GM19328 (cell line): ENCODE measurements at regions not wholly inside any gene's neighbourhood (a gene's known extent, or its start where the extent isn't known, plus 50 kb on each side); places are given as distances from the start of the nearest gene placed in this dataset.

Source experiments
- ATAC-seq: cut with Tn5 transposase; IDR thresholded peaks from one replicate; pipeline ENCODE4 v1.9.1; 2021; ENCODE audit warnings: mild to moderate bottlenecking, moderate library complexity; ENCODE audit not compliant: unreplicated experiment

- no peak for ATAC-seq
Measured at GRCh38 chr7:67413670-67414069, 417.0 kb downstream of the TYW1 start.

GRCh38 chr7:67414858-67415257 lies 418.2 kb downstream of the TYW1 start:
- no peak for ATAC-seq

GRCh38 chr7:67422601-67423000 lies 426.0 kb downstream of the TYW1 start:
- no peak for ATAC-seq

DNA sequence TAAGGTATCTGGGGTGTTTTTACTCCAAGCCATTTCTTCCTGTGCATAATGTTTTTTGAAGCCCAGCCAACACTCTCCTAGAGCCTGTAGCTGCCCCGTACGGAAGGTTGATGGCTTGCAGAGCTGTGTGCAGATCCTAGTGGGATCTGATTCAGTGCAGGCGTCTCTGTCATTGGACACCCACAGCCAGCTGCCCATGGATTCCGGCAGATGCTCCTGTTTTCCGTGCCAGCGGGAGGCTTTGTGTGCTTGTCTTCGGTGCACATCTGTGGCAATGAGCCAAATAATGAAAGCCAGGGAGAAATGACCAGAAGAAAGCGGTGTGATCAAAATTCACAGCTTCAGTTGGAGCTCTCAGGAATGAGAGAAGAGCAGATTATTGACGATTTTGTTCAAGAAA lies 426.4 kb downstream of the TYW1 start:
- ATAC-seq: no peak

GRCh38 chr7:67426654-67427053 lies 430.0 kb downstream of the TYW1 start:
- no peak for ATAC-seq

DNA sequence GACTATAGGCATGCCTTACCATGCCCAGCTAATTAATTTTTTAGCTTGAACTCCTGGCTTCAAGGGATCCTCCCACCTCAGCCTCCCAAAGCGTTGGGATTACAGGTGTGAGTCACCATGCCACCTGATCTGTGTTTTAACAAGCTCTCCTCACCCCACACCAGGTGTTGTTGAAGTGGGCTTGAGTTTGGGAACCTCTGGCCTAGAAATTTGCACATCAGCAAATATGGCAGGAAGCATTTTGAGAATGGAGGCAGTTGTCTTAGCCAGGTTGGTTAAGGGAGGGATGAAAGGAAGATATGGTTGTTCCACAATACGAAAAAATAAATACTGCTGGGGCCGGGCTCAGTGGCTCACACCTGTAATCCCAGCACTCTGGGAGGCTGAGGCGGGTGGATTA lies 433.1 kb downstream of the TYW1 start:
- ATAC-seq: no peak

DNA sequence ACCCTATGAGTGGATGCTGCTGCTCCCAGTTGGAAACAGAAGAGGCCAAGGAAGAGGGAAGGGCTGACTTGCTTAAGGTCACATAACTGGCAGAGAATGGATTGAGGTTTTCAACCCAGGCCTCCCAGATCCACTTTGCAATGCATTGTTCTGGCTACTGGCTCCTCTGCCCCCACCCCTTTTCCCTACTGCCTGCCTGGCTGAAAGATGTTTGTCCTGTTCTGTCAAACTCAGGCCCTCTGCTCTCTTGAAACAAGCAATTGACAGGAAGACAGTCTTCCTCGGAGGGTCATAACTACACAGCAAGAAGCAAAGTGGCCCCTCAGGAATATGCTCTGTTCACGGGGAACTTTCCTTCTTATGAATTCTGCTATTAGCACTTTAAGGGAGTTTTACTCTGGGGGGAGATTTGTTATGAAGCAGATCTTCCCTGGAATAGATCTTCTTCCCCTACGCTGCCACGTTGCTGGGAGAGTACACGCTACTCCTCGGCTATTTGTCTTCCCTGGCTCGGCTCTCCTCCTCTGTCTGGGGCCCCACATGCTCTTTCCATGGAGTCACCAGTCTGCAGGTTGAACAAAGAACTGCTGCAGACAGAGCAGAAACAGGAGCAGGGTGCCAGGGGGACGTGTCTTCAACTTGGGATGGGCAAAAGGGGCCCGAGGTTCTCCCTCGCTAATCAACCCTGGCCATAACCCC lies 436.1 kb downstream of the TYW1 start:
- ATAC-seq: no peak

- no peak for ATAC-seq
Measured at GRCh38 chr7:67435894-67436535, 439.4 kb downstream of the TYW1 start.

DNA sequence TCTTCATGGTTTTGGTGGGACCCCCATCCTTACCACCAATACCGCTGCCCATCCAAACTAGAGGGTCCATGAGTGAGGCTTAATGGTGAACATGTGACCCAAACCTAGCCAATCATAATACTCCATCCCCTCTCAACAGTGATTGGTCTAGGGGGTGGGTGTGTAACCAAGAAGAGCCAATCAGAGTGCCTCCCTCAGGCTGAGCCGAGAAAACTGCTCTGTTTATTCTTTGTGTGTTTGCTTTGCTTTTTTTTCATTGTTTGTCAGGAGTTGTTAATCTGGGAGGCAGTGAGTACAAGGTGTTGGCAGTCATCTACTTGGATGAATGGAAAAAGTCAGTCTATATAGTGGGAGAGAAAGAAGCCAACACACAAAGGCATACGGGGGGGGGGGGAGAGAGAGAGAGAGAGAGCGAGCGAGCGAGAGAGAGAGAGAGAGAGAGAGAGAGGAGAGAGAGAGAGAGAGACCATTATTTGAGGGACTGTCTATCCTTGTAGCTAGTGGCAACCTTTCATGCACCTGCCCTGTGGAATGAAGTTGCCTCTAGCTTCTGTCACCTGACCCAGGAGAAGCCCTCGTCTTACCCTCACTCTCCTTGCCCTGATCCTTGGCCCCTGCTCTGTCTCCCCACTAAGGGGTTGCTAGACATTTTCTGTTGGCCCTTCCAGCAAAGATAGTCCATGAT lies 441.7 kb downstream of the TYW1 start:
- no peak for ATAC-seq

DNA sequence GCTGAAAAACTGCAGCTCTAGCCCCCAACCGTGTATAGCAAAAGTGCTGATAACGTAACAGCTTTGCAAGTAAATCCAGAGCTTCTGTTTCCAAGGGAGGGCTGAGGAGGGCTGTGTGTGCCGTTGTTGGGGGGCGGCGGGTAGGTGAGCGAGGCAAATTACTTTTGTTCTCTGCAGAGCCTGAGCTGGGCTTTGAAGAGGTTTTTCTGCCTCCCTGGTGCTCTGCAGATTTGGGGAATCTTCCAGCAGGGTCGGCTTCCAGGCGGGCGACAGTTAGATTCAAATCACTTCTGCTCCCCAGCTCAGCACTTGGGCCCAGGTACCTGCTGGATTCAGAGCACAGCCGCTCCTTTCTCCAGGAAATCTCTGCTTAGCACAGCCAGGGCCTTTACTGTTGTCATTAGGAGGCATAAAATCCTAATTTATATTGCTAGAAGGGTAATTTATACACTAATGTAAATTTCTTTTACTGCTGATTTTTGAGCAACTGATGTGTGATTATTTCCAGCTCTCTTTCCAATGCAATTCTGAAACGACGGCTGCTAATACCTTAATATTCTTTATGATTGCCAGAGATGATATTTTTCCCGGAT lies 442.4 kb downstream of the TYW1 start:
- ATAC-seq: no peak

DNA sequence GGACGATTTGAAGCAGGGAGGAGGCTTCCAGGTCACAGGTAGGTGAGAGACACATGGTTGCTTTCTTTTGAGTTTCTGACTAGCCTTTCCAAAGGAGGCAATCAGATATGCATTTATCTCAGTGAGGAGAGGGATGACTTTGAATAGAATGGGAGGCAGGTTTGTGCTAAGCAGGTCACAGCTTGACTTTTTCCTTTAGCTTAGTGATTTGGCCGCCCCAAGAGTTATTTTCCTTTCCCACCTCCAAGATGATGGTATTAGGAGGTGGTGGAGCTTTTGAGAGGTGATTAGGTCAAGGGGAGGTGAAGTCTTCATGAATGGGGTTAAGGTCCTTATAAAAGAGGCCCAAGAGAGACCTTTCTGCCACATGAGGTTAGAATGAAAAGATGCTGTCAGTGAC lies 443.7 kb downstream of the TYW1 start:
- no peak for ATAC-seq

DNA sequence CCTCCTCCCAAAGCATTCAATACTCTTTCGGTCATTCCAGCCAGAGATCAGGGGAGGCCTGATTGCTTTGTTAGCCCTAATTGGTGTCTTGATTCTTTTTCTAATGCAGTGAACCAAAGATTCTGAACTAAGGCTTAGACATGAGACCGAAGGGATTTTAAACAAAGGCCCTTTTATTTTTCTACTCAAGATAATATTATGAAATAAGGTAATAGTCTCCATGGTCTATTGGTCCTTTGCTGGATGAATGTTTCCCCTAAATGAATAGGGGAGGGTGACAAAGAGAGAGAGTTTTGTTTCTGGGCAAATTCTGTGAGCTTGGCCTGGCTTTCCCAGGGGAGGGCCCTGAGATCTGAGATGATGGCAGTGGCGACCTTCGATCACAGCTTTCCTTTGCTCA lies 449.1 kb downstream of the TYW1 start:
- no peak for ATAC-seq

GRCh38 chr7:67447297-67447696 lies 450.7 kb downstream of the TYW1 start:
- ATAC-seq: no peak

GRCh38 chr7:67448271-67448670 lies 451.6 kb downstream of the TYW1 start:
- no peak for ATAC-seq

GRCh38 chr7:67450171-67450570 lies 453.5 kb downstream of the TYW1 start:
- ATAC-seq: no peak

DNA sequence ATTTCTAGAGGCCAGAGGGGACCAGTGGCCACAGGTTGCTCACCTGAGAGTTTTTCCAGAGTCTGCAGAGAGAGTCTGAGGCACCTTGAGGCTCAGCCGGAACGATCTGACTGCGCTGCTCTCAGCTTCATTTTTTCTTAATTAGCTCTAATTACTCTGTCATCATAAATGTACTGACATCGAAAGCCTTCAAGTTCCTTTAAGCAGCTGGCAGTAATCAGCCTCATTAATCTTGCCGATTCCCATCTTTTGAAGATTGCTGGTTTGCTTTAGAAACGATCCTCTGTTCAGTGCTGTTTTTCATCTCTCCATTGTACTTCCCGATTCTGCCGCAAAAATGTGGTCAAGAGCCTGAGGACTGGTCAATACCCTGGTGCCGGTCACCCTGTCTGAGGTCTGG lies 454.7 kb downstream of the TYW1 start:
- no peak for ATAC-seq

DNA sequence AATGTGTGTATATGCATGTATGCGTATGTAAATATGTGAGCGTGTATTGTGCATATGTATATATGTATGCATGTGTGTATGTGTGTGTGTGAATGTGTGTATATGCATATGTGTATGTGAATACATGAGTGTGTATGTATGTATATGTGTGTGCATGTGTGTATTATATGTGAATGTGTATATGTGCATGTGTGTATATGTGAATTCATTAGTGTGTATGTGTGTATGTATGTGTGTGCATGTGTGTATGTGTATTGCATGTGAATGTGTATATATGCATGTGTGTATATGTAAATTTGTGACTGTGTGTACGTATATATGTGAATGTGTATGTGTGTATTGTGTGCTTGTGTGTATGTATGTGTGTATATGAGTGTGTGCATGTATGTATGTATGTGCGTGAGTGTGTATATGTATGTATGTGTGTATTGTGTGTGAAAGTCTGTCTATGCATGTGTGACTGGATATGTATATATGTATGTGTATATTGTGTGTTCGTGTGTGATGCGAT lies 455.9 kb downstream of the TYW1 start:
- no peak for ATAC-seq

DNA sequence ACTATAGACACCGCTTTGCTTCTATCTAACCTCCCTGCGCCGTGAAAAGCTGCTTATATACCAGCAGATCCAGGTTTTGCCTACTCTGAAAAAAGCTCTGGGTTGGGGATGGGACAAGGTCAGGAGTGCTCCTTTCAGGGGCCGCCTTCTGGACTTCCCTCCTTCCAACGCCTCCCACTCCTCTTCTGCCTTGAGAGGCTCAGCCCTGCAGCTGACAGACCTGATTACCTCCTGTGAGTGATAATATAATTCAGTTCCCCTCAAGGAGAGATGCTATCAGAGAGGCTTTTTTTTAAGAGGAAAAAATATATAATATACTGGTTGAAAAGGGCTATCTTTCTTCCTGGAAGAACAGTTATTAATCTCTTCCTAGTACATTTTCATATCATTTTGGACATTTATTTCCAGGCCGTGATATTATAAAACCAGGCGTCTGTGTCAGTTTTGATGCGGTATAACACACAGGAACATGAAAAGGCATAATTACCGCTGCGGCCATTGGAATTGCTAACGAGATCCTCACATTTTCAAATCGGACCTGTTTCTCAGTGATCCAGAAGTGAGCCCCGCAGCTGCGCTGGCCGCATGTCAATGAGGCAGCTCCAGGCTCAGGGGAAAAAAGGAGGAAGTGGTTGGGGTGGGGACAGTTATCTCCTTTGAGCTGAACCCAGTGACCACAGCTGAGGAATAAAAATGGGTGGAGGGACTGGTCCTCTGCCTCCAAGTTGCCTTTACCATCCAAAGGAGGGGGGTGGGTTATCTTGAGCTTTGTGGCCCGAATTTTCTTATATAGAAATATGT lies 457.1 kb downstream of the TYW1 start:
- no peak for ATAC-seq

- no peak for ATAC-seq
Measured at GRCh38 chr7:67455508-67455907, 458.9 kb downstream of the TYW1 start.

GRCh38 chr7:67462781-67463191 lies 466.2 kb downstream of the TYW1 start:
- ATAC-seq: no peak

GRCh38 chr7:67463316-67463715 lies 466.7 kb downstream of the TYW1 start:
- no peak for ATAC-seq
